ENCODE measurements at regions not wholly inside any gene's neighbourhood (a gene's known extent, or its start where the extent isn't known, plus 50 kb on each side); places are given as distances from the start of the nearest gene placed in this dataset.
A peak's percentile ranks its signal among the peaks of the same experiment; 100 is the strongest.

- TF ChIP-seq CTCF (CRISPR knock-in tag; IDR thresholded peaks at IDR 0.05): peak; percentile 2; the same call in 1 of the 2 replicates
- TF ChIP-seq, protein P1, sequence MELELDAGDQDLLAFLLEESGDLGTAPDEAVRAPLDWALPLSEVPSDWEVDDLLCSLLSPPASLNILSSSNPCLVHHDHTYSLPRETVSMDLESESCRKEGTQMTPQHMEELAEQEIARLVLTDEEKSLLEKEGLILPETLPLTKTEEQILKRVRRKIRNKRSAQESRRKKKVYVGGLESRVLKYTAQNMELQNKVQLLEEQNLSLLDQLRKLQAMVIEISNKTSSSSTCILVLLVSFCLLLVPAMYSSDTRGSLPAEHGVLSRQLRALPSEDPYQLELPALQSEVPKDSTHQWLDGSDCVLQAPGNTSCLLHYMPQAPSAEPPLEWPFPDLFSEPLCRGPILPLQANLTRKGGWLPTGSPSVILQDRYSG (CRISPR knock-in tag; IDR thresholded peaks at IDR 0.05): no peak
- no peak for TF ChIP-seq MIXL1 (CRISPR knock-in tag; IDR thresholded peaks at IDR 0.05)
- TF ChIP-seq THAP7 (CRISPR knock-in tag; IDR thresholded peaks at IDR 0.05): no peak
- peak; percentile 74; the same call in 1 of the 2 replicates for TF ChIP-seq TBX2 (CRISPR knock-in tag; IDR thresholded peaks at IDR 0.05; ENCODE audit: borderline replicate concordance)
- TF ChIP-seq SMAD1 (CRISPR knock-in tag; IDR thresholded peaks at IDR 0.05; ENCODE audit: borderline replicate concordance, low read depth): 0 out of 2 replicates have a peak, but pooled peaks have one; percentile 37
- no peak for TF ChIP-seq SOX6 (IDR thresholded peaks at IDR 0.05)
- peak; percentile 41 for TF ChIP-seq SOX6 (CRISPR knock-in tag; IDR thresholded peaks at IDR 0.05)
- TF ChIP-seq RXRB (CRISPR knock-in tag; IDR thresholded peaks at IDR 0.05; ENCODE audit: borderline replicate concordance): peak; percentile 58; the same call in 1 of the 2 replicates
- 0 out of 2 replicates have a peak, but pooled peaks have one; percentile 75 for TF ChIP-seq EEA1 (CRISPR knock-in tag; IDR thresholded peaks at IDR 0.05; ENCODE audit: borderline replicate concordance)
- TF ChIP-seq ZNF614 (CRISPR knock-in tag; IDR thresholded peaks at IDR 0.05; ENCODE audit: borderline replicate concordance): 0 out of 2 replicates have a peak, but pooled peaks have one; percentile 20
- TF ChIP-seq ZFY (CRISPR knock-in tag; IDR thresholded peaks at IDR 0.05): peak; percentile 43
- peak; percentile 77 for TF ChIP-seq ZFX (CRISPR knock-in tag; IDR thresholded peaks at IDR 0.05; ENCODE audit: low read depth)
- TF ChIP-seq RXRA (CRISPR knock-in tag; IDR thresholded peaks at IDR 0.05): 0 out of 2 replicates have a peak, but pooled peaks have one; percentile 25
- TF ChIP-seq, protein P2, sequence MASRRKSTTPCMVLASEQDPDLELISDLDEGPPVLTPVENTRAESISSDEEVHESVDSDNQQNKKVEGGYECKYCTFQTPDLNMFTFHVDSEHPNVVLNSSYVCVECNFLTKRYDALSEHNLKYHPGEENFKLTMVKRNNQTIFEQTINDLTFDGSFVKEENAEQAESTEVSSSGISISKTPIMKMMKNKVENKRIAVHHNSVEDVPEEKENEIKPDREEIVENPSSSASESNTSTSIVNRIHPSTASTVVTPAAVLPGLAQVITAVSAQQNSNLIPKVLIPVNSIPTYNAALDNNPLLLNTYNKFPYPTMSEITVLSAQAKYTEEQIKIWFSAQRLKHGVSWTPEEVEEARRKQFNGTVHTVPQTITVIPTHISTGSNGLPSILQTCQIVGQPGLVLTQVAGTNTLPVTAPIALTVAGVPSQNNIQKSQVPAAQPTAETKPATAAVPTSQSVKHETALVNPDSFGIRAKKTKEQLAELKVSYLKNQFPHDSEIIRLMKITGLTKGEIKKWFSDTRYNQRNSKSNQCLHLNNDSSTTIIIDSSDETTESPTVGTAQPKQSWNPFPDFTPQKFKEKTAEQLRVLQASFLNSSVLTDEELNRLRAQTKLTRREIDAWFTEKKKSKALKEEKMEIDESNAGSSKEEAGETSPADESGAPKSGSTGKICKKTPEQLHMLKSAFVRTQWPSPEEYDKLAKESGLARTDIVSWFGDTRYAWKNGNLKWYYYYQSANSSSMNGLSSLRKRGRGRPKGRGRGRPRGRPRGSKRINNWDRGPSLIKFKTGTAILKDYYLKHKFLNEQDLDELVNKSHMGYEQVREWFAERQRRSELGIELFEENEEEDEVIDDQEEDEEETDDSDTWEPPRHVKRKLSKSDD (CRISPR knock-in tag; IDR thresholded peaks at IDR 0.05; ENCODE audit: low read depth): 0 out of 2 replicates have a peak, but pooled peaks have one; percentile 4
- peak; percentile 88 for TF ChIP-seq ZNF263 (CRISPR knock-in tag; IDR thresholded peaks at IDR 0.05)
- TF ChIP-seq ZFAT (CRISPR knock-in tag; conservative IDR thresholded peaks at IDR 0.05): no peak
- peak; percentile 32; the same call in 1 of the 2 replicates for TF ChIP-seq MYC (CRISPR knock-in tag; IDR thresholded peaks at IDR 0.05; ENCODE audit: borderline replicate concordance)
- TF ChIP-seq ZNF510 (CRISPR knock-in tag; IDR thresholded peaks at IDR 0.05; ENCODE audit: low read depth): no peak
- TF ChIP-seq CHCHD3 (CRISPR knock-in tag; IDR thresholded peaks at IDR 0.05): 0 out of 2 replicates have a peak, but pooled peaks have one; percentile 40
Measured at GRCh38 chr16:85312642-85313525, 200.6 kb upstream of the CIBAR2 start (continued).
